NB4 (cell line): ENCODE measurements at regions not wholly inside any gene's neighbourhood (a gene's known extent, or its start where the extent isn't known, plus 50 kb on each side); places are given as distances from the start of the nearest gene placed in this dataset.

Experiments used
- CTCF ChIP-seq: IDR thresholded peaks from one replicate; pipeline ENCODE4 v1.5.1; 2012; ENCODE audit warnings: low read depth, low read length
- MAX ChIP-seq: IDR thresholded peaks from 2 replicates; pipeline ENCODE4 v1.6.1; 2011; ENCODE audit warnings: low read depth, low read length
- MYC ChIP-seq: IDR thresholded peaks from 2 replicates; pipeline ENCODE4 v1.6.1; 2011; ENCODE audit warnings: low read depth, low read length
- POLR2A ChIP-seq: IDR thresholded peaks from 2 replicates; pipeline ENCODE4 v1.6.1; 2011; ENCODE audit warnings: mild to moderate bottlenecking; ENCODE audit not compliant: insufficient read length; ENCODE audit errors: extremely low read depth

GRCh38 chr1:166579557-166580501, 259.4 kb upstream of the POGK start:
- TF ChIP-seq CTCF (no peak), POLR2A (no peak), MYC (no peak), MAX (no peak)
